GM21737 (cell line): ENCODE measurements at regions not wholly inside any gene's neighbourhood (a gene's known extent, or its start where the extent isn't known, plus 50 kb on each side); places are given as distances from the start of the nearest gene placed in this dataset.
"Not testable (repeated sequence)": the region's sequence is repeated elsewhere in the genome, so short reads cannot be mapped to it uniquely, and the experiment has no call there.

ENCODE experiments used
- ATAC-seq: cut with Tn5 transposase; IDR thresholded peaks from one replicate; pipeline ENCODE4 v1.9.1; 2021; ENCODE audit warnings: mild to moderate bottlenecking, moderate library complexity; ENCODE audit not compliant: unreplicated experiment

- ATAC-seq, result no peak
These were observed 171.5 kb upstream of the NAMPT start for GRCh38 chr7:106456329-106456728.

GRCh38 chr7:106452031-106452851, 167.5 kb upstream of the NAMPT start:
- ATAC-seq, result no peak

GRCh38 chr7:106451171-106451570, 166.4 kb upstream of the NAMPT start:
- no peak for ATAC-seq

GRCh38 chr7:106450716-106451115, 165.9 kb upstream of the NAMPT start:
- ATAC-seq, result no peak

GRCh38 chr7:106448992-106449859, 164.4 kb upstream of the NAMPT start:
- ATAC-seq, result no peak

- ATAC-seq, result no peak
These were observed 163.7 kb upstream of the NAMPT start for GRCh38 chr7:106448346-106448991.

- no peak for ATAC-seq
These were observed 162.6 kb upstream of the NAMPT start for GRCh38 chr7:106447318-106447847.

- not testable (repeated sequence) for ATAC-seq
These were observed 160.6 kb upstream of the NAMPT start for GRCh38 chr7:106445366-106445765.

GRCh38 chr7:106444068-106444655, 159.4 kb upstream of the NAMPT start:
- no peak for ATAC-seq

GRCh38 chr7:106443156-106443555, 158.4 kb upstream of the NAMPT start:
- ATAC-seq, result no peak

GRCh38 chr7:106442476-106442875, 157.7 kb upstream of the NAMPT start:
- ATAC-seq, result no peak

GRCh38 chr7:106441343-106441742, 156.6 kb upstream of the NAMPT start:
- ATAC-seq, result not testable (repeated sequence)

GRCh38 chr7:106436933-106437332, 152.2 kb upstream of the NAMPT start:
- not testable (repeated sequence) for ATAC-seq

- no peak for ATAC-seq
These were observed 148.6 kb upstream of the NAMPT start for GRCh38 chr7:106433377-106433776.

- ATAC-seq, result no peak
These were observed 146.0 kb upstream of the NAMPT start for GRCh38 chr7:106430535-106431455.

GRCh38 chr7:106430103-106430502, 145.3 kb upstream of the NAMPT start:
- no peak for ATAC-seq

- no peak for ATAC-seq
These were observed 142.0 kb upstream of the NAMPT start for GRCh38 chr7:106426803-106427202.

GRCh38 chr7:106425017-106425719, 140.4 kb upstream of the NAMPT start:
- peak; percentile 74 for ATAC-seq

GRCh38 chr7:106424476-106425016, 139.8 kb upstream of the NAMPT start:
- no peak for ATAC-seq
